Tongue (tissue), 1 donor: ENCODE measurements at regions not wholly inside any gene's neighbourhood (a gene's known extent, or its start where the extent isn't known, plus 50 kb on each side); places are given as distances from the start of the nearest gene placed in this dataset.

ENCODE experiments used
- DNase-seq: peaks from one replicate; pipeline ENCODE4 v3.0.0-alpha.2; 2015

DNA sequence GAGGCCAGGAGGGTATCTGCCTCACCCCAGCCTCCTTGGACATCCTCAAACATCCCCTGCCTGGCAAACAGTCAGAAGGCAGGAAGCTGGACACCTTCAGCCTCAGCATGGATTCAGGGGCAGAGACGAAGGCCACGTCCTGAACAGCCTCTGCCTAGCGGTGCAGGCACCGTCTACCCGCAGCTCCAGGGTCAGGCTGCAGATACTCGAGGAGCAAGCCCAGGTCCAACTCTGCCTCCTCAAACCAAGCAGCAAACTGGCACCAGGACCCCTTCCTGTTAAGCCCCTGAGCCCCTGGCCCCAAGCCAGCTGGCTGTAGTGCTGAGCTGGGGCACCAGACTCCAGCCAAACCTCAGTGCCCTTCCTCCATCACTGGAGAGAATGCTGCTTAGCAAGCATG is 494.7 kb downstream of the NPHP4 start:
- peak; percentile 35 for DNase-seq

DNA sequence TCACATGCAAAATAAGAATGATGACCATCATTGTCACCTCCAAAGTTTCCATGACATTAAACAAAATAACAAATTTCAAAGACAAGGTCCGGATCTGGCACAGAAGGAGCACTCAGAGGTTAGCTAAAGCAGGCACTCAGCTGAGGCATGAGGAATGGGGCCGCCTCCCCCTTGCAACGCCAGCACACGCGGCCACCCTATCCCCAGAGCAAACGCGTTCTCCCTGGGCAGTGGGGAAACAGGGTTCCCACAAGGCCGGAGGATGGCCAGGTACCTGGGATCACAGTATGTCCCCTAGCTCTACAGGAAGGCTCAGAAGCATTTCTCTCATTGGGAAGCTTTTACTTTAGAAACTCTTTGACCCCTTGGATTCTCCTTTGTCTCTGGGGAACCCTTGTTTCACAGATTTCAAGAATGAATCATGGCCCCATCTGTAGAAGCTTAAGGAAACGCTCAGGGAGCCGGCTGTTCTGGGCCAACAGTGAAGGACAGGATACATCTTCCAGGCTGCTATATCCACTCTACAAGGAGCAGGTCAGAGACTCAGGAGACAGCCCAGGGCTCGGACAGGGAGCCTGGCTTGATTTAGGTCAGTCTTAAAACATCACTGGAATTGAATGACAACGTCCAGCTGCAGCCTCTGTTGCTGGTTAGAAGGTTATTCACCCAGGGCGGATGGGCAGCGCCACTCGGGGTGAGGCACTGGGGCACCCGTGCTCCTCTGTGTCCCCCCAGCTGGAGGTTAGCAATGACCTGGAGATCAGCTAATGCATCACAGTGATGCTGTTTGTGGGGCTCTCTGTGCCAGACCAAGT is 496.4 kb downstream of the NPHP4 start:
- DNase-seq, result no peak

- DNase-seq, result no peak
These were observed 497.7 kb downstream of the NPHP4 start for GRCh38 chr1:5494518-5494917.

- no peak for DNase-seq
These were observed 498.3 kb downstream of the NPHP4 start for GRCh38 chr1:5493851-5494311.

DNA sequence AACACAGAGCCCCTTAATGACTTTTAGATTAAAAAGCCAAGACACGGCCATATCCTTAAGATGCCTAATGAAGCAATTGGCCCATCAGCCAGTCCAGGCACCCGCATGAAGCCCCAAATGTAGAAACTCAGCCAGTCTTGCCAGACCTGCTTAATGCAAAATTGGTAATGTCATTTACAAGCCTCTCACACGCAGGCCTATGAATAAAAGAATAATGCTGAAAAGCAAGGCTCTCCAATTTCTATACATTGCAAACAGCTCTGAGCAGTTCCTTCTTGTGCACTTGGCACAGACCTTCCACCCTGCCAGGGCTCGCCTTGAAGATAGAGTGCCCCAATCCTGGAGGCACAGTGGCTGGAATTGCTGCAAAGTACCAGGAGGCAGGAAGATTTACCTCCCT is 498.9 kb downstream of the NPHP4 start:
- no peak for DNase-seq

DNA sequence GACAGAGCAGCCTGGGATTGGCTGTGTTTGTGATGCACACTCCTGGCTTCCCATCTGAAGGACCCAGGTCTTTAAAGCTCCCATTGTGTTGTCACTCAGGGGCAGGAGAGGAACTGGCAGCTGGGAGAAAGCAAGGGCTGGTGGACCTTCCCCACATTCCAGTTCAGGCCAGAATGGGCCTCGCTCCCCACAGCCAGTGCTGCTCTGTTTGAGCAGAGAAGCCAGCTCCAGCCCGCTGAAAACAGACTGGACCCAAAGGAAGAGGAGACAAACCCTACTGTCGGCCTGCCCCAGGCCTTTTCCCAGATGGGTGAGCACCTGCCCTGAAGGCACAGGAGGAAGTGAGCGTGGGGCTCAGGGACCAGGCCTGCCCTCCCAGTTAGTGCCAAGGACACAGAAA is 499.4 kb downstream of the NPHP4 start:
- DNase-seq, result no peak

DNA sequence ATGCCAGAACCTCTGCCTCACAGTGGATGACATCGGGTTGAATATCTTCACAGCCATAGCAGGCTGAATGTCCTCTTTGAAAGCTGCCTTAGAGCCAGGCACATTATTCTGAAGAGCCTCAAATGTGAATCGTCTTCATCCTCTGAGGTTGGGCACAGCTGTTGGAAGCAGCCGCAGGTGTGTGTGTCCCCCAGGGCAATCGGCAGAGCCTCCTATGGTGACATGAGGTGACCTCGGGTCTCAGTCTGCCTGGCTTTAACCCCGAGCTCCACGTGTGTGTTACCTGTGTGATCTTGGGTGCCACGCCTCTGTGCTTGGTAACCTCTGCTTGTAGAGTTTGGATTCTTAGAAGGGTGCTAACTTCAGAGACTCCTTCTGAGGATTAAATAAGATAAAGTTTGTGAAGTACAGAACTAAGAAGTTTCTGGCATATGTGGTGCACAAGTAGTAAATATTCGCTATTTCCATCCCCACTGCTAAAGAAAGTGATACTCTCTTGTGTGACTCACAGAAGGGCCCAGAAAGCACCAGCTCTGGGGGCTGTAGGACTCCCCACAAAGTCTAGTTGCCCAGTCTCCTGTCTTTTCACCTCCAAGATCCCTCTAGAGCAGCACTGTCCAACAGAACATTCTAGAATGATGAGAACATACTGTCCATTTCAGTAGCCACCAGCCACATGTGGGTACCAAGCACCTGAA is 500.9 kb downstream of the NPHP4 start:
- no peak for DNase-seq

GRCh38 chr1:5490635-5491034 is 501.6 kb downstream of the NPHP4 start:
- peak; percentile 21 for DNase-seq

DNA sequence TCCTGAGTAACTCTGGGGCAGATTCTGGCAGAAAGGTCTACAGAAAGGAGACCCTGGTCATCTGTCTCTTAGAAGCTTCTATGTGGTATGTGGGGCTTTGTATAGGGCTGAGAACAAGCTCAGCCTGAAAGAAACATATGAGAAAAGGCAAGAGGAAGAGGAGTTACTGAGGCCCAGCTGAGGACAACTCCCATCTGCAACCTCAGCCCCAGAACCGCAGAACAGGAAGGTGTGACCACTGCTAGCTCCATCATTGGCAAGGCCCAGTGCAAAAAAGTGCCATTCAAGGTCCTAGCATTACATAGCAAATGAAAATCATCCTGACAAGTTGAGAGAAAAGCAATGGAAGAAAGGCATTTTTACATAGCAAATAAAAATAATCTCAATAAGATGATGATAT is 503.8 kb downstream of the NPHP4 start:
- no peak for DNase-seq

GRCh38 chr1:5485968-5486696 is 506.1 kb downstream of the NPHP4 start:
- DNase-seq, result no peak

DNA sequence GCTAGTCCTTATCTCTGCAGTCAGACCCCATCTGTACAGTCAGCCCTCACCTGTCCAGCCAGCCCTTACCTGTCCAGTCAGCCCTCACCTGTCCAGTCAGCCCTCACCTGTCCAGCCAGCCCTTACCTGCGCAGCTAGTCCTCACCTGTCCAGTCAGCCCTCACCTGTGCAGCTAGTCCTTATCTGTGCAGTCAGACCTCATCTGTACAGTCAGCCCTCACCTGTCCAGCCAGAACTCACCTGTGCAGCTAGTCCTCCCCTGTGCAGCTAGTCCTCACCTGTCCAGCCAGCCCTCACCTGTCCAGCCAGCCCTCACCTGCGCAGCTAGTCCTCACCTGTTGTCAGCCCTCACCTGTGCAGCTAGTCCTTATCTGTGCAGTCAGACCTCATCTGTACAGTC is 506.8 kb downstream of the NPHP4 start:
- no peak for DNase-seq

GRCh38 chr1:5484451-5485165 is 507.6 kb downstream of the NPHP4 start:
- DNase-seq, result no peak

DNA sequence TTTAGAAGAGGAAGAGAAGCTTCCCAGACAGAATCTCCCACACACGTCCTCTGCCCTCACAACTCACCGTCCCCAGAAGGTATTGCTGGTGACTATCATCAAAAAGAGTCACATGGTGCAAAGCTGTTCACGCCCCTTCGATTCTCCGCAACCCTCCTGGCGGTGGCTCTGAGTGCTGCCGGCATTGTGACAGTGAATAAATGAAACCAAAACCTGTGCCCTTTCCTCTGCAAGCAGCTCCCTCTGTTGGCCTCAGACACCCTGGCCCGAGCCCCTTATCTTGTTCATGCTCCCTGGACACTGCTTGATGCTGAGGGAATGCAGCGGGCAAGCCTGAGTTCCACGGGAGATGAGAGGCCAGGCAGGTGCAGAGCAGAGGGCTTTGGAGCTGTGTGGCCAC is 510.3 kb downstream of the NPHP4 start:
- no peak for DNase-seq

GRCh38 chr1:5480906-5481305 is 511.3 kb downstream of the NPHP4 start:
- DNase-seq, result no peak

- DNase-seq, result no peak
These were observed 512.2 kb downstream of the NPHP4 start for GRCh38 chr1:5479876-5480646.

DNA sequence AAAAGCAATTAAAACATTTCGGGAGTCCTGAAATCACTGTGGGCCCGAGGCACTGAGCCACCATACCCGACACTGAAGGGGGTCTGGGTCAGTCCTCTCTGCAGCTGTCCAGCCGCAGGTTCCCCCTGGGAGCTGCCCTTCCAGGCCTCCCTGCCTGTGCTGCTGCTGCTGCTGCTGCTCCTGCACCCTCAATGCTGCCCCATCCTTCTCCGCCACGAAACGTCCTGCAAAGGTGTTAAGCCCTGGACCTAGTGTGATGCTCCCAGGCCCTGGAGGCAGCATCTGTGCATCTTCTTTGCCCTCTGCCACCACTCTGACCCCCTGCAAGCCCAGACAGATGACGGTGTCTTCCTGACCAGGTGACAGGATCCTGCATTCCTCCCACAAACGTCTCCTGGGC is 513.3 kb downstream of the NPHP4 start:
- no peak for DNase-seq

GRCh38 chr1:5478156-5478695 is 514.0 kb downstream of the NPHP4 start:
- no peak for DNase-seq

DNA sequence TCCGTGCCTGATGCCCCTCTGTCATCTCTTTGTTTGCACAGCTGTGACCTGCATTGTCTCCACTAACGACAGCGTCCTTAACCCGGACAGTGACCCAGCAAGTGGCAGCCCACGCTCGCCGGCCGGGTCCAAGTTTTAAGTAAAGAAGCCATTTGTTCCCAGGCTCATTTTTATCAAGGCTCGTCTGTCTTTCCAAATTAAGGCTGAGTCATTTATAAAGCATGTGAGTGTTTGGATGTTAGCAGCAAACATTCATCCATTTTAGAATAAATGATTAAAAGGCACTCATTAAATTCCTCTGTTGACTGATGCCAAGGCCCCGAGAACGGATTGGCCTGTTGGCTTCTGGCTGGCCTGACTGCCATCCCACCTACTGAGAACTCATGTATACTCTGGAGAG is 514.5 kb downstream of the NPHP4 start:
- DNase-seq, result no peak

GRCh38 chr1:5475572-5475971 is 516.7 kb downstream of the NPHP4 start:
- DNase-seq, result no peak

- no peak for DNase-seq
These were observed 519.0 kb downstream of the NPHP4 start for GRCh38 chr1:5473268-5473667.

DNA sequence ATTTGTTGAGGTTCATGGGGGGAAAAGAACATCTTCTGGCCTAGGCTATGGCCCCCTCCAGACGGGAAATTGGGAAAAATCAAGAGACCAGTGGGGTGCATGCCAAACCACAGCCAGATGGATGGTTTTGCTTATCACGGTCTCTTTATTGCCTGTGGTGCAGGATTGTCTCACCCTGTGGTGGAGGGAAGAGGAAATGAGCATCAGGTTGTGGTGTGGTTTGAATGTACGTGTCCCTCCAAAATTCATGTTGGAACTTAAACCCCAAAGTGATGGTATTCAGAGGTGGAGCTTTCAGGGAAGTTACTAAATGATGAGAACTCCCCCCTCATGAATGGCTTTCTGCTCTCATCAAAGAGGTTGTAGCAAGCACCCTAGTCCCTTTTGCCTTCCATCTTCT is 525.7 kb downstream of the NPHP4 start:
- no peak for DNase-seq
